ENCODE measurements at regions not wholly inside any gene's neighbourhood (a gene's known extent, or its start where the extent isn't known, plus 50 kb on each side); places are given as distances from the start of the nearest gene placed in this dataset.
"Not testable (repeated sequence)": the region's sequence is repeated elsewhere in the genome, so short reads cannot be mapped to it uniquely, and the experiment has no call there.

DNA sequence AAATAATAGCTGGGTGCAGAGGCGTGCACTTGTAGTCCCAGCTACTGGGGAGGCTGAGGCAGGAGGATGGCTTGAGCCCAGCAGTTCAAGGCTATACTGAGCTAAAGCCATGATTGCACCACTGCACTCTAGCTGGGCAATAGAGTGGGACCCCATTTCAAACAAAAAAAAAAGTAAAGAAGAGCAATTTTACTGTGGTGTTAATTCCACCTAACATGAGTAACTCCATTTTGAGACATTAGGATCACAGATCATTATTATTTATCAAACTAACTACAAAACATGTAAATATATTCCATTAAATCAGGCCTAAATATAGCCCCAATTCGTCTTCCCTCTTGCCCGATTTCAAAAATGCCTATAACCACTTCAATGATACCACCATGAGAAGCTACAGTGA lies 104.8 kb upstream of the TRIM24 start:
- ATAC-seq (ENCODE audit: low read depth), result no peak
- Histone ChIP-seq H3K4me3 (ENCODE audit: severe bottlenecking) (no peak overlapping the region), H3K4me1 (ENCODE audit: insufficient read depth, poor library complexity, severe bottlenecking) (no peaks in the 10 kb centered on the region), H3K36me3 (ENCODE audit: low read depth) (no peaks in the 10 kb centered on the region), H3K27me3 (ENCODE audit: insufficient read depth, poor library complexity, severe bottlenecking) (no peaks in the 10 kb centered on the region), H3K27ac (ENCODE audit: poor library complexity, severe bottlenecking) (no peak overlapping the region), H3K9me3 (ENCODE audit: severe bottlenecking) (no peaks in the 10 kb centered on the region)
- no peak for TF ChIP-seq CTCF (IDR thresholded peaks at IDR 0.05; ENCODE audit: poor library complexity, severe bottlenecking)
- DNase-seq (ENCODE audit: low spot score), result no peak

GRCh38 chr7:138358850-138359341 lies 101.2 kb upstream of the TRIM24 start:
- DNase-seq (ENCODE audit: low spot score) (no peak), ATAC-seq (ENCODE audit: low read depth) (no peak)
- Histone ChIP-seq H3K36me3 (ENCODE audit: low read depth) (no peaks in the 10 kb centered on the region), H3K9me3 (ENCODE audit: severe bottlenecking) (no peaks in the 10 kb centered on the region), H3K27me3 (ENCODE audit: insufficient read depth, poor library complexity, severe bottlenecking) (no peaks in the 10 kb centered on the region), H3K27ac (ENCODE audit: poor library complexity, severe bottlenecking) (no peak overlapping the region), H3K4me1 (ENCODE audit: insufficient read depth, poor library complexity, severe bottlenecking) (no peaks in the 10 kb centered on the region), H3K4me3 (ENCODE audit: severe bottlenecking) (no peak overlapping the region)
- TF ChIP-seq CTCF (IDR thresholded peaks at IDR 0.05; ENCODE audit: poor library complexity, severe bottlenecking), result no peak

DNA sequence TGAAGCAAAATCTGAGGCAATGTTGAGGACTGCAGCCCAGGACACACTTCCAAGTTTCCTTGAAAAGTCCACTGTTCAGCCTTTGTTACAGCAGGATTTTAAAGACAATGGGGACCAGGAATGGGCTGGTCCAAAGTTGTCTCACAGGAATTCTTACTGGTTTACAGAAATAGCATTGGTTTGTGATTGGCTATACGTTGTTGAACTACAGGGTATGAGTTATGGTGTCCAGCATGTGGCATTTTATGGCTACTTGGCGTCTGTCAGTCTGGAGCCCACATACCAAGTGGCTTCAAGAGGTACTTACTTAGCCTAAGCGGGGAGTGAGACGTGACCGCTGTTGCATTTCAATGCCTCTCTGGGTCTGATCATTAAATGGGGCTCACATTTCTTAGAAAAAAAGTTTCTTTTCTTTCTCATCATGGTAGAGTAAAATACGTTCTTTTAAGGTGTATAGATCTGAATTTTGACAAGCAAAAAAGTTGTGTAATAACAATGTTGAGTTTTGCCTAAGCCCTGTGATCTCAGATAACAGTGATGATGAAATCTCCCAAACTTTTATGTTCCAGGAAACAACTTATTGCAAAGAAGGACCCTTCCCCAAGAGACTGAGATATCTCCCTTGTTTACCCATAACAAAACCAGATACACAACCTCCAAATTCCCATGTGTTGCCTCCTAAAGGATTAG lies 100.0 kb upstream of the TRIM24 start:
- Histone ChIP-seq H3K27ac (ENCODE audit: poor library complexity, severe bottlenecking) (no peak overlapping the region), H3K4me1 (ENCODE audit: insufficient read depth, poor library complexity, severe bottlenecking) (no peaks in the 10 kb centered on the region), H3K9me3 (ENCODE audit: severe bottlenecking) (no peaks in the 10 kb centered on the region), H3K27me3 (ENCODE audit: insufficient read depth, poor library complexity, severe bottlenecking) (no peaks in the 10 kb centered on the region), H3K4me3 (ENCODE audit: severe bottlenecking) (no peak overlapping the region), H3K36me3 (ENCODE audit: low read depth) (no peaks in the 10 kb centered on the region)
- ATAC-seq (ENCODE audit: low read depth) (no peak), DNase-seq (ENCODE audit: low spot score) (no peak)
- no peak for TF ChIP-seq CTCF (IDR thresholded peaks at IDR 0.05; ENCODE audit: poor library complexity, severe bottlenecking)

DNA sequence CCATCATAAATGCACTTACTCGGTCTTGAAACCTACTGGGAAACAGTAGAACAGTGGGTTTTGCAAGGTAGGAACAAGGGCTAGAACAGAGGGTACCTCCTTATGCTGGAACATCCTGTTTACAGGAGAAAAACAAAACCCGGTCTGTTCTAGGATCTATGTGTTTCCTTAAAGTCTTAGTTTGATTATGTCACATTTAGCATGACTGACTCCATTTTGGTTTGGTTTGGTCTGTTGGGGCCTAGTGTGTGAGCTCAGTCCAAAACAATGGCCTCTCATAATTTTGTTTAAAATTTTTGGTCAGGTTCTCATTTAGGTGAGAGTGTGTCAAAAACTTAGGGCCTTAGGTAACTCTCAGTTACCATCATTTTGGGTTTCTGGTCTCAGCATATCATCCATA lies 96.3 kb upstream of the TRIM24 start:
- no peaks in the 10 kb centered on the region for H3K4me1 ChIP-seq (ENCODE audit: insufficient read depth, poor library complexity, severe bottlenecking)
- H3K27me3 ChIP-seq (ENCODE audit: insufficient read depth, poor library complexity, severe bottlenecking), result no peaks in the 10 kb centered on the region
- DNase-seq (ENCODE audit: low spot score), result no peak
- no peaks in the 10 kb centered on the region for H3K36me3 ChIP-seq (ENCODE audit: low read depth)
- ATAC-seq (ENCODE audit: low read depth), result no peak
- no peak overlapping the region for H3K27ac ChIP-seq (ENCODE audit: poor library complexity, severe bottlenecking)
- no peak overlapping the region for H3K4me3 ChIP-seq (ENCODE audit: severe bottlenecking)
- no peak for TF ChIP-seq CTCF (IDR thresholded peaks at IDR 0.05; ENCODE audit: poor library complexity, severe bottlenecking)
- no peaks in the 10 kb centered on the region for H3K9me3 ChIP-seq (ENCODE audit: severe bottlenecking)

- H3K4me3 ChIP-seq (ENCODE audit: severe bottlenecking); DNase-seq (ENCODE audit: low spot score); H3K27ac ChIP-seq (ENCODE audit: poor library complexity, severe bottlenecking); H3K27me3 ChIP-seq (ENCODE audit: insufficient read depth, poor library complexity, severe bottlenecking); H3K9me3 ChIP-seq (ENCODE audit: severe bottlenecking); H3K4me1 ChIP-seq (ENCODE audit: insufficient read depth, poor library complexity, severe bottlenecking); ATAC-seq (ENCODE audit: low read depth); H3K36me3 ChIP-seq (ENCODE audit: low read depth): not testable (repeated sequence)
These were observed 93.9 kb upstream of the TRIM24 start for GRCh38 chr7:138366137-138366536.

DNA sequence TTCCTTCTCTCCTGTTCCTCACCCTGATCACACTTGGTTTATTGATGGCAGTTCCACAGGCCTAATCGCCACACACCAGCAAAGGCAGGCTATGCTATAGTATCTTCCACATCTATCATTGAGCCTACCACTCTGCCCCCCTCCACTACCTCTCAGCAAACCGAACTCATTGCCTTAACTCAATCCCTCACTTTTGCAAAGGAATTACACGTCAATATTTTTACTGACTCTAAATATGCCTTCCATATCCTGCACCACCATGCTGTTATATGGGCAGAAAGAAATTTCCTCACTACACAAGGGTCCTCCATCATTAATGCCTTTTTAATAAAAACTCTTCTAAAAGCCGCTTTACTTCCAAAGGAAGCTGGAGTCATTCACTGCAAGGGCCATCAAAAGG lies 93.4 kb upstream of the TRIM24 start:
- not testable (repeated sequence) for H3K36me3 ChIP-seq (ENCODE audit: low read depth); H3K9me3 ChIP-seq (ENCODE audit: severe bottlenecking); H3K4me1 ChIP-seq (ENCODE audit: insufficient read depth, poor library complexity, severe bottlenecking); DNase-seq (ENCODE audit: low spot score); ATAC-seq (ENCODE audit: low read depth); H3K27me3 ChIP-seq (ENCODE audit: insufficient read depth, poor library complexity, severe bottlenecking); H3K27ac ChIP-seq (ENCODE audit: poor library complexity, severe bottlenecking); H3K4me3 ChIP-seq (ENCODE audit: severe bottlenecking)
